GM18499 (cell line): ENCODE measurements at regions not wholly inside any gene's neighbourhood (a gene's known extent, or its start where the extent isn't known, plus 50 kb on each side); places are given as distances from the start of the nearest gene placed in this dataset.

Source experiments
- ATAC-seq: cut with Tn5 transposase; IDR thresholded peaks from one replicate; pipeline ENCODE4 v1.9.1; 2021; ENCODE audit warnings: moderate number of reproducible peaks; ENCODE audit not compliant: insufficient read depth, unreplicated experiment

GRCh38 chr10:89879121-89879520, 177.7 kb downstream of the KIF20B start:
- ATAC-seq: no peak

DNA sequence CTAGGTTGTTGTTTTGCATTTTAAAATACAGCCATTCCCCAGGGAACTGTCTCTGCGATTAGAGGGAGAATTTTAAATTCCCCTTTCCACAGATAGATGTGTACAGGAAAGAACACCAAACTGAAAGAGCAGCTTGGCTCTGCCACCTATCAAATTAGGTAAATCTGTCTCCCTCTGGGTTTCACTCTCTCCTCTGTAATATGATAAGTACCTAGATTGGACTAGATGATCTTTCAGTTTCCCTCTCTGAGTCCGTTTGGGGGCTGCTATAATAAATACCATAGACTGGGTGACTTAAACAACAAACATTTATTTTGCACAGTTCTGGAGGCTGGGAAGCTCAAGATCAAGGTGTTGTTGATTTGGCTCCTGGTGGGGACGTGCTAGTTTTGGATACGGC, 186.0 kb downstream of the KIF20B start:
- peak; percentile 33 for ATAC-seq

DNA sequence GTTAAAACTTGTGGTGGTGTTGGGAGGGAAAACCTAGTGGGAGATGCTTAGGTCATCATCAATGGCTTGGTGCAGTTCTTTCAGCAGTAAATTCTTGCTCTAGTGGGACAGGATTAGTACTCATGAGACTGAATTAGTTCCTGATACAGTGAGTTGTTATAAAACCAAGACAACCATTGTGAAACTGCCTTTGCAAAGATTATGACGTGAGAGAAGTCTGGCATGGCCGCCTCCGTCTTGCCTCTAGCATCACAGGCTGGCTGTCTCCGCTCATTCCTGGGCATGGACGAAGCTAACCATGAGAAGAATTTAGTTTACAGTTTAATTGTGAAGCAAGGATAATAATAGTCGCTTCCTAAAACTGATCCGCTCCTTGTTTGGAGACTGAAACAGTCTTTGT, 186.4 kb downstream of the KIF20B start:
- ATAC-seq: peak; percentile 51

DNA sequence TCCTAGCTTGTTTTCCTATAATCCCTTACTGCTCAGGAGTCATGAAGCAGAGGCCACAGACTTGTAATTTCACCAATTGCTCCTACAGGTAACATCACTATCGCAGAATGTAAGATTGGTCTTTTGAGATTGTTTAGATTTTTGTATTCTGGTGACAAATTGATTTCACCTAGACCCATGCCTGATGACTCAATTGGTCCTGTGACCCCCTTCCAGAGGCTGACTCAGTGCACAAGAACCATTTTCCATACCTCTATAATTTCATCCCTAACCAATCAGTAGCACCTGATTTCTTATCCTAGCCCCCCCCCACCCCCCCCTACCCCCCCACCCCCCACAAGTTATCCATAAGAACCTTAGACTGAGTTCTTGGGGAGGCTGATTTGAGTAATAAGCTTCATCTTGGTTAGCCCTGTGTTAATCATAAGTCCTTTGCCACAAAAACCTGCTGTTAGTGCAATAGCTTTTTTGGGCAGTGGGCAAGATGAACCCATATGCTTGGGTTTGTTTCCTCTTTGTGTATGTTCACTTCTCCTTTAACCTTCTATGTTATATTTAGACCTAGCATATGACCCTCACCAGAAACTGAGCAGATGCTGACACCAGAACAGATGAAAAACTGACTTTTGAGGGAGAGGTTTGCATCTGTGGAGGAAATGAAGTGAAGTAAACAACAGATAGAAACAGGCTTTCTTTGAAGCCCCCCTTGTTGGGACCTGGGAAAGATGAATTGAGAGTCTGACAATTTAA, 187.1 kb downstream of the KIF20B start:
- ATAC-seq: peak; percentile 56

DNA sequence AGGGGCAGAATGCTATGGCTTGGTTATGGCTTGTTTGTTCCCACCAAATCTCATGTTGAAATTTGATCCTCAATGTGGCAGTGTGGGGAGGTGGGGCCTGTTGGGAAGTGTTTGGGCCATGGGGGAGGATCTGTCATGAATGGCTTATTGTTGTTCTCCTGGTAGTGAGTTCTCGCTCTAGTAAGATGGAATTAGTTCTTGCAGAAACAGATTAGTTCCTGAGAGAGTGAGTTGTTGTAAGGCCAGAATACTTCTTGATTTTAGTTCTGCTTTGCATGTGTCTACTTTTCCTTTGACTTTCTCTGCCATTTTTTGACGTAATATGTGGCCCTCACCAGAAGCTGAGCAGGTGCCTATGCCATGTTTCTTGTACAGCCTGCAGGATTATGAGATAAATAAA, 188.2 kb downstream of the KIF20B start:
- no peak for ATAC-seq

DNA sequence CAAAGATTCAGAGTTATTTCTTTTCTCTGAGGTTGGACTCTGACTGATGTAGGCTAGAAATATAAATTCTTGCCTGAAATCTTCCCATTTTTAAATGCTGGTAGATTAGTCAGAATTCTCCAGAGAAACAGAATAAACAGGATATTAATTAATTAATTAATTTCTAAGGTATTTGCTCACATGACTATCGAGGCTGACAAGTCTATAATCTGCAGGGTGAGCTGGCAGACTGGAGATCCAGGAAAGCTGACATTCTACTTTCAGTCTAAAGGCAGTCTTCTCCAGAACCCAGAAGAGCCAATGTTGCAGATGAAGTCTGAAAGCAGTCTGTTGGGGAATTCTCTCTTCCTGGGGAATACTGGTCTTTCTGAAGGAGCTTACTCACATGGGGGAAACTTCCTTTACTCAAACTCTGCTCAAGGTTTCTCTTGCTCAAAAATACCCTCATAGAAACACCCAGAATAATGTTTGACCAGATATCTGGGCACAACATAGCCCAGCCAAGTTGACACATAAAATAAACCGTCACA, 189.7 kb downstream of the KIF20B start:
- no peak for ATAC-seq

- ATAC-seq: no peak
Observed at GRCh38 chr10:89894051-89894450, 192.7 kb downstream of the KIF20B start.

GRCh38 chr10:89900554-89900953, 199.2 kb downstream of the KIF20B start:
- no peak for ATAC-seq

GRCh38 chr10:89901895-89902294, 200.5 kb downstream of the KIF20B start:
- ATAC-seq: no peak

DNA sequence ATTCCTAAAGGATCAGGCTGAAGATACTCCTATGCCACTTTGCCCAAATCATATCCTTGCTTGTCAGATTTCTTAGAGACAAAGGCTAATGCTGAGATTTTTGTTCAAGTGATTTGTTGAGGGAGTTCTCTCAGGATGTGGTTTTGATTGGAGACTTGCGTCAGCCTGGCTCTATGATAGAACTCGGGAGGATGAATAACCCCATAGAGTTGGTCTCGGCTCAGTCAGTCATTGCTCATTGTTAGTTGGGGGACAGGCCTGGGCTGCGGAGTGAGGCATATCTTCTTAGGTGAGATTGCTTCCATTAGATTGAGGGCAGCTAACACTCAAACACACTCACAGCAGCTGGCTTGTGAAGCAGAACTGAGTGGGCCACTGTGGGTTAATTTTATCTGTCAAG, 203.4 kb downstream of the KIF20B start:
- no peak for ATAC-seq

DNA sequence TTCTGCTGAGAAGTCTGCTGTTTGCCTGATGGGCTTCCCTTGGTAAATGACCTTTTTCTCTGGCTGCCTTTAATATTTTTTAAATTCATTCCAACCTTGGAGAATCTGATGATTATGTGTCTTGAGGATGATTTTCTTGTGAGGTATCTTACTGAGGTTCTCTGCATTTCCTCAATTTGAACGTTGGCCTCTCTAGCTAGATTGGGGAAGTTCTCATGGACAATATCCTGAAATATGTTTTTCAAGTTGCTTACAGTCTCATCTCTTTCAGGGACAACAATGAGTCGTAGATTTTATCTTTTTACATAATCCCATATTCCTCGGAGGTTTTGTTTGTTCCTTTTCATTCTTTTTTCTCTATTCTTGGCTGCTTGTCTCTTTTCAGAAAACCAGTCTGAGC, 208.4 kb downstream of the KIF20B start:
- ATAC-seq: no peak

GRCh38 chr10:89915021-89915420, 213.6 kb downstream of the KIF20B start:
- ATAC-seq: no peak

- no peak for ATAC-seq
Observed at GRCh38 chr10:89915968-89916367, 214.6 kb downstream of the KIF20B start.

DNA sequence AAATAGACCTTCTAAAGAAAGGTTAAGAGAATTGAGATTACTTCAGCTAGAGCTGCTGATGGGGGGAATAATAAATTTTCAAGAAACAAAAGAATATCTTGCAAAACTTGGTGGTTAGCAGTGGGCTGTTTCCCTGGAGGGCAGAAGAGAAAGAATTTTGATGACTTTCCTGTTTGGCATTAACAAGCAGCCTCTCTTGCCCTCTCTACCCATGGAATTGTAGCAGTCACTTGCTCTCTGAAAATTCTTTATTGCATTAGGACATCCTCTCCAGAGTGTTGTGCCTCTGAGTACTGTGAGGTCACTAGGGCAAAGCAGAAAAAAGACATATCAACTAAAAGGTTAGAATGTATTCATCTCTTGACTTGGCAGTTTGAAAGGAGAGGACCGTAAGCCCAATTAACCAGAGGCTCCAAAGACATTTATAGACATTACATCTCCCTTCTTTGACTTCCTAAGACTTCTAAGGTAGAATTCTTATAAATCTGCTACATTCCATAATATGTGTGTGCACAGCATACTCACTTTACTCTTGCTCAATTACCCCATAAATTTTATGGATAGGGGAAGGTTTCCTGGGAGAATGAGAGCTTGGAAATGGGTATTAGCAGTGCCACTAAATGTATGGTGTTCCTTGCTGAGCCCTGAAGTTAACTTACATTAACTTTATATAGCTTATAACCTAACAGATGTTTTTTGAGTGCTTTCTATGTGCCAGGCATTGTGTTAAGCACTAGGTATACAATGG, 215.3 kb downstream of the KIF20B start:
- ATAC-seq: no peak

GRCh38 chr10:89921403-89921802, 220.0 kb downstream of the KIF20B start:
- ATAC-seq: no peak

GRCh38 chr10:89923661-89924060, 222.3 kb downstream of the KIF20B start:
- ATAC-seq: no peak

DNA sequence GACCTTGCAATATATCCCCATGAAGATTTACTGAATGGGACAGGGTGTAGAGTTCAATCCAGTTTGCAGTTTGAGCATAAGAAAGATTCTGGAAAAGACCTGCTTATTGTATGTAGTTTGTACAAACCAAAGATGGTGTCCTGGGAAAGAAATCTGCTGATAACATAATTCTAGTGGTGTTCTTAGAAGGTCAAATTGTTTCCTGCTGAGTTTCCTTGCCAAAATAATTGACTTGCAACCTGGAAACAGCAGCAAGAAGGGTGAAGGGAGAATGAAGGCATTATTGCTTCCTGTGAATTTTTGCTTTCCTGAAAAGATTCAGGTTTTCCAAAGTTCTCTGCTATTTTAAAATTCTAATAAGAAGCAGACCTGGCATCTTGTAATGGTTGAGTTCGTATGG, 222.9 kb downstream of the KIF20B start:
- no peak for ATAC-seq

DNA sequence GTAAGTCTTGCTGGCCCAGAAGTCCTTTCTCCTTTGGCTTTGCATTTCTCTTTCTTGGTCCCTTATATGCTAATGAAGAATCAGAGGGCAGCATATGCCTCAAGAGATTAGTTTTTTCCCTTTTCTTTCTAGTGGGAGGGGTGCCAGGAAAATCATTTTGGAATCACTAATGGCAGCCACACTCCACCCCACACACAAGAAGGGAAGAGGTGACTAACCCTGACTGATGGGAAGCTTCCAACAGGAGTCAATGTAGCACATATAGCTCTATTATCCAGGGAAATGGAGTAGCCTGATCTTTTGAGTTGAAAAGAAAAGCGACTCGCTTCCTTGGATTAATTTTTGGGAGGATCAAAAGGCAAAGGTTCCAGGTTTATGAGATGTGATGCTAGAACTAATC, 225.3 kb downstream of the KIF20B start:
- no peak for ATAC-seq

- ATAC-seq: no peak
Observed at GRCh38 chr10:89929282-89930026, 228.1 kb downstream of the KIF20B start.

- ATAC-seq: no peak
Observed at GRCh38 chr10:89937494-89937893, 236.1 kb downstream of the KIF20B start.

- ATAC-seq: no peak
Observed at GRCh38 chr10:89940076-89940475, 238.7 kb downstream of the KIF20B start.
